ENCODE measurements at regions not wholly inside any gene's neighbourhood (a gene's known extent, or its start where the extent isn't known, plus 50 kb on each side); places are given as distances from the start of the nearest gene placed in this dataset.

DNA sequence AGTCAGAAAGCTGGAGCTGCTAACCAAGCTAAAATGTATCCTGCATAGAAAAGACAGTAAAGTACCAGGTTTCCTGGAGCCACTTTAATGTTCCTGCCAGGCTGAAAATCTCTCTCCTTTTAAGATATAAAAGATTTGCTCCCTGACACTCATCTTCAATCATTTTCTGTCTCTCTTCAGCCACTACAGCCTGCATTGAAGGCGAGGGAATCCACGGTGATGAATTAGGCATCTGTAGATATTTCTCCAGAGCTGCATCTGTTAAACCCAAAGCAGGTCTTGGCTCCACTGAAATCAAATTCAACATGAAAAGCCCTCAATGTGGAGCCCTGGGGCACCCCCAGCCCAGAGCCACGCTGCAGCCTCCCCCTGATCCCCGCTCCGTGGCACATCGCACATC lies 94.7 kb upstream of the CRHR1 start:
- TF ChIP-seq CTCF (IDR thresholded peaks at IDR 0.05; ENCODE audit: extremely low read depth in 1 of 2, insufficient read depth in 1 of 2, low read depth in 1 of 2, low read length in 2 of 2) (no peak), POLR2A (IDR thresholded peaks at IDR 0.05; ENCODE audit: low read depth, low read length) (no peak), POLR2AphosphoS5 (IDR thresholded peaks at IDR 0.05; ENCODE audit: insufficient read depth, low read depth, low read length) (no peak), FOS (IDR thresholded peaks at IDR 0.05; ENCODE audit: borderline replicate concordance, insufficient read depth, low read length) (no peak), MAX (IDR thresholded peaks at IDR 0.05; ENCODE audit: insufficient read depth, insufficient read length) (no peak), MYC (IDR thresholded peaks at IDR 0.05; ENCODE audit: low read depth, low read length) (no peak), JUN (IDR thresholded peaks at IDR 0.05; ENCODE audit: borderline replicate concordance, insufficient read depth, insufficient read length, low read depth) (no peak), EZH2 (IDR thresholded peaks at IDR 0.05; ENCODE audit: borderline replicate concordance, low read depth, low read length, severe bottlenecking) (no peak), GATA2 (IDR thresholded peaks at IDR 0.05; ENCODE audit: insufficient read depth, insufficient read length, low read depth, low read length) (no peak)
